DMS53 (cell line): ENCODE measurements at regions not wholly inside any gene's neighbourhood (a gene's known extent, or its start where the extent isn't known, plus 50 kb on each side); places are given as distances from the start of the nearest gene placed in this dataset.

Experiments
- DNase-seq: peaks from one replicate; lab custom pipeline; 2025; lab: John Stamatoyannopoulos, UW

- DNase-seq, result no peak
Measured at GRCh38 chr3:159844801-159845261, 143.8 kb upstream of the IL12A start.

DNA sequence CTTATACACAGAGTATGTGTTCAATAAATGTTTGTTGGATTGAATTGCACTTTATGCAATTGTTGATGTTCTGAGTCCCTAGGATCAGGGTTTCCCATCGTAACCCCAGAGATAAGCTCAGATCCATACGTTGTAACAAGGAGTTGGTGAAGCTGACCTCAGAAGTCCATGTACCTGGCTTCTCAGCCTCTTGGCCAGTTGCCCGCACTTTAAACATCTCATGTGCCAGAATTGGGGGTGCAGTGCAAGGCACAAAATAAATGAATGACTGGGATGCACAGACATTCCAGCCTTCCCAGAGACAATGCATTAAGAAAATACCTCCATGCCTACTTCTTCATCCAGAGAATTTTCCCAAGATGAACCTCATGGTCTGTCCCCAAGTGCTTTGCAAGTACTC, 142.9 kb upstream of the IL12A start:
- DNase-seq, result no peak

GRCh38 chr3:159846255-159846654, 142.4 kb upstream of the IL12A start:
- no peak for DNase-seq

GRCh38 chr3:159848348-159849118, 140.1 kb upstream of the IL12A start:
- DNase-seq, result no peak

DNA sequence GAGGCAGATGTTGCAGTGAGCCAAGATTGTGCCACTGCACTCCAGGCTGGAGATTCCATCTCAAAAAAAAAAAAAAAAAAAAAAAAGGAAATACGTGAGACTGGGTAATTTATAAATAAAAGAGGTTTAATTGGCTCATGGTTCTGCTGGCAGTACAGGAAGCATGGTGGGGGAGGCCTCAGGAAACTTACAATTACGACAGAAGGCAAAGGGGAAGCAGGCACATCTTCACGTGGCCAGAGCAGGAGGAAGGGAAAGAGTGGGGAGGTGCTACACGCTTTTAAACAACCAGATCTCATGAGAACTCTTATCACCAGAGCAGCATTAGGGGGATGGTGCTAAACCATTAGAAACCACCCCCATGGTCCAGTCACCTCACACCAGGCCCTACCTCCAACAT, 138.2 kb upstream of the IL12A start:
- DNase-seq, result no peak

DNA sequence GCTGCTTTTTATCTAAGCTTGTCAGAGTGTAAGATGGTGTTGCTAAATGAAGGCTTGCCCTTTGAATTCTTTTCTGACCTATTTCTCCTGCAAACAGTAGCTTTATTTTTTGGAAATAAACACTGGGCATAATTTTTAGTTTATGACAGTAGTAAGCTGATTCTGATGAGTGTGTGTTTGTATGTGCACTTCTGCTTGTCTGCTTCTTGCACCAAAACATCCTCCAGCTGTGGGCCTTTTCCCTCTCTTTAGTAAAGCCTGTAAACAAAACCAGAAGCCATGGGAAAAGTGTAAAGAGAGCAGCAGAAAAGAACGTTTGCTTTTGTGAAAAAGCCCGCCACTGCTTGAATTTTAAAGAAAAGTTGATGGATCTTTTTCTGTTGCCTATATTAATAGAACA, 136.4 kb upstream of the IL12A start:
- no peak for DNase-seq

- DNase-seq, result no peak
Measured at GRCh38 chr3:159852821-159853505, 135.7 kb upstream of the IL12A start.

DNA sequence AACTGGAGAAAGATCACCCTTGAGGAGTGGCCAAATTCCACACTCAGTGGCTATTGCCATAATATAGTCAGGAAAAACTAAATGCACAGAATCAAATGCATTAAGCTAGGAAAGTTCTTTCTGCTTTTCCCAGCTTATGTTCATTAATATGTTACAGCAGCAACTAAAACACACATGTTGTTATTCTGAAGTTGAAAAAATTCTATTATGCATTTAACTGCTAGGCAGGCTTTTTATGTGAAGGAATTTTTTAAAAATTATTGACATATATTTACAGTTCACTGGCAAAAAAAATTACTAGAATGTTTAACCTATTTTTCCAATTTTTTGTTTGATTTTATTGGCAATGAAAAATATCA, 135.2 kb upstream of the IL12A start:
- no peak for DNase-seq

- DNase-seq, result no peak
Measured at GRCh38 chr3:159854500-159855124, 134.0 kb upstream of the IL12A start.

- DNase-seq, result no peak
Measured at GRCh38 chr3:159855599-159856346, 132.9 kb upstream of the IL12A start.

GRCh38 chr3:159856590-159857104, 132.0 kb upstream of the IL12A start:
- DNase-seq, result no peak

GRCh38 chr3:159857840-159858239, 130.8 kb upstream of the IL12A start:
- no peak for DNase-seq

- DNase-seq, result no peak
Measured at GRCh38 chr3:159858650-159859049, 130.0 kb upstream of the IL12A start.

GRCh38 chr3:159859424-159859823, 129.2 kb upstream of the IL12A start:
- no peak for DNase-seq

GRCh38 chr3:159859836-159860235, 128.8 kb upstream of the IL12A start:
- no peak for DNase-seq

GRCh38 chr3:159860269-159861116, 128.1 kb upstream of the IL12A start:
- no peak for DNase-seq

- DNase-seq, result no peak
Measured at GRCh38 chr3:159861369-159861987, 127.2 kb upstream of the IL12A start.

GRCh38 chr3:159865041-159865579, 123.5 kb upstream of the IL12A start:
- DNase-seq, result no peak

- DNase-seq, result no peak
Measured at GRCh38 chr3:159866201-159866746, 122.4 kb upstream of the IL12A start.

DNA sequence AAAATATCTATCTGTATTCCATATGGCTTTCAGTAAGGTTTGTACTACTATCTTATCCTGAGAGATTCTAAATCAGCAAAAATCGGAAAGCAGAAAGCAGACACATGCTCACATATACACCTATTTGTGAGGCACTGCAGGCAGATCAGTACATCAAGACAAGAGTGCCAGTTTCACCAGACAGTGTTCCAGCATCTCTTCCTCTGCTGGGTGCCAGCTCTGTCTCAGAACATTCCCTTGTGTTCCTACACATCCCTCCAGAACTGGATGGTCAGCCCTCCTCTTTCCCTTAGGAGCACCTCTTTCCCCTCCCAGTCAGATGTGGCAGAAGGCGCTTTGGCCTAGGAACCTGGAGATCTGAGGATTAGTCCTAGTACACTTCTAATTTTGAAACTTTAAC, 121.3 kb upstream of the IL12A start:
- DNase-seq, result no peak
